ENCODE measurements at regions not wholly inside any gene's neighbourhood (a gene's known extent, or its start where the extent isn't known, plus 50 kb on each side); places are given as distances from the start of the nearest gene placed in this dataset.
"Not testable (repeated sequence)": the region's sequence is repeated elsewhere in the genome, so short reads cannot be mapped to it uniquely, and the experiment has no call there.

DNA sequence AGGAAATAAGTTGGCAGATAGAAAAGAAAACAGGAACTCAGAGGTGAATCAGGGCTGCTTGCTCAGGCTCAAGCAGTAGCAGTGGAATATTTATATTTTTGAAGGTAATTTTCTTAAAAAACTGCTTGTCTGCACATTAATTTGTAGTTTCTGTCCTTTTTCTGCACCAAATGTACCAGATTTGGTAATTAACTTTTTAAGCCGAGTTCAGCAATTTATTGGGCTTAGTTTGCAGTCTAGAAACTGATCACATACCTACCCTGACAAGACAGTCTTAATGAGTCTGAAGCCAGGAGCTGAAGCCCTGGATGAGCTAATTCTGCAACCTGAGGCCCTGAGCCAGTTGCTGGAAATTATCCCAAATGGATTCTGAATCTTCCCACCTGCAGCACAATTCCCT, 647.0 kb downstream of the TDRD15 start:
- in situ Hi-C loops (cut with MboI; ENCODE audit: low pct_unique_long_range_greater_than_20kb in 2 of 9, low sequenced_read_pairs in 9 of 9, unreplicated experiment in 9 of 9), result no loop called here
- H3K27ac ChIP-seq, result no peak overlapping the region
- 0 to 100% (median 20%) methylated on average over 1 of the region's 1 CpG; no CpG with 5 or more reads in 5 of the 10 experiments for WGBS, 10 experiments
- peaks cover 16 to 25% of the 10 kb centered on the region in 2 donors for H3K4me1 ChIP-seq (replicated peaks in 1 of 2)
- H3K4me3 ChIP-seq, result no peak overlapping the region
- ATAC-seq (replicated peaks in 6 of 8), result no peak

DNA sequence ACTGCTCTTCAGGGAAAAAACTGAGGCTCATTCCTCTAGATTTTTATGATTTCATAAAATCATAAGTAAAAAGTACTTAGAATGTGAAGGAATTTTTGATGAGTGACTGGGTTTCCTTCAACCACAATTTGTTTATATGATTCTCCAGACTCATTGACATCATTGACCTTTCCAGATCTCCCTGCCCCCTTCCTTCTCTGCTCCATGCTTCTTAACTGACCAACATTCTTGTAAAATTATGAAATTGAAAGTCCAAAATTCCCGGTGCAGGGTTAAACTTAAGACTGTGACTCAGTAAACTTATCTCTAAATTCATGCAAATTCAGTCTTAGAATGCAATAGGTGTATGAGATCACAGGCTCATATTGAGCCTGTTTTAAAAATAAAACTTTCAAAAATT, 648.9 kb downstream of the TDRD15 start:
- ATAC-seq (replicated peaks in 6 of 8), result no peak
- in situ Hi-C loops (cut with MboI; ENCODE audit: low pct_unique_long_range_greater_than_20kb in 2 of 9, low sequenced_read_pairs in 9 of 9, unreplicated experiment in 9 of 9), result no loop called here

DNA sequence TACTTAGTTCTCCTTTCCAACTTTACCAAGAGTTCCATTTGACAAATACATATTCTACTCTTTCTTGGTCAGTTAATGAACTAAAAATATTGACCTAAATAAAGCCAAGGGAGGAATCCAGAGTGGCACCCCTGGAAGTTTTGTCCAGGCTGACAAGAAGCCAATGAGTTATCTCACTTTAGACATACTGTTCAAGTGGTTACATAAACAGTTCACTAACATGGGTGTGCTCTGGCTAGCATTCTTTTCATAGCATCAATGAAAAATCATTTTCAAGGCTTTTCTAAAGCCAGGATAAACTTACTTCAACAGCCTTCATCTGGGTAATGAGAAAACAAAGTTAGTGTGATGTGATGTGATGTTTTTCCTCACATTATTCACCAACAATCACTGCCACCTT, 649.4 kb downstream of the TDRD15 start:
- ATAC-seq (replicated peaks in 6 of 8), result no peak
- in situ Hi-C loops (cut with MboI; ENCODE audit: low pct_unique_long_range_greater_than_20kb in 2 of 9, low sequenced_read_pairs in 9 of 9, unreplicated experiment in 9 of 9), result no loop called here
- Histone ChIP-seq H3K27ac (no peak overlapping the region), H3K4me3 (no peak overlapping the region), H3K4me1 (replicated peaks in 1 of 2) (peaks cover 16 to 25% of the 10 kb centered on the region in 2 donors)

More for the DNA sequence above, 648.9 kb downstream of the TDRD15 start:
- Histone ChIP-seq H3K27ac (no peak overlapping the region), H3K4me1 (replicated peaks in 1 of 2) (peaks cover 16 to 25% of the 10 kb centered on the region in 2 donors), H3K4me3 (no peak overlapping the region)
- WGBS, 10 experiments, result 0 to 80% (median 33%) methylated on average over 1 of the region's 1 CpG; no CpG with 5 or more reads in 2 of the 10 experiments

DNA sequence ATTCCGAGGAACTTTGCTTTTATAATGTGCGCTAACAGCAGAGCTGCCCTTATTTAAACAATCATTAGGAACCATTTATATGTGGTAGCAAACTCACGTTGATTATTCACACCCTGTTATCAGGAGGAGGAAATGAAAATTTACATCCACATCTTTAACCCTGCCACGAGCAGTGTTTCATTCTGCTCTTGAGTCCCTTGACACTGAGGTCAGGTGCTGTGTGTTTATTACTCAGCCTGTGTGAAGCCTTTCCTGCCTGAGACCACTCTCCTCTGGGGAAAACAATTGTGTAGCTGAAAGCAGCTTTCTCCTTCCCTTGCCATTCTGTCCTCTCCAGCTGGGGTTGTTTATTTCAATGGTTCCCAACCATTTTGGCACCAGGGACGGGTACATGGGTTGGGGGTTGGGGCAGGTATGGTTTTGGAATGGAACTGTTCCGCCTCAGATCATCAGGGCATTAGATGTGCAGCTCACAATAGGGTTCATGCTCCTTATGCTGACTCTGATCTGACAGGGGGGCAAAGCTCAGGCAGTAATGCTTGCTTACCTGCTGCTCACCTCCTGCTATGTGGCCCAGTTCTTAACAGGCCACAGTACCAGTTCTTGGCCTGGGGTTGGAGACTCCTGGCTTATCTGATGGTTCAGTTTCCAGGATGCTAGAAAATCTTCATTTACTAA, 651.1 kb downstream of the TDRD15 start:
- Histone ChIP-seq H3K27ac (peak overlapping the region; percentile 60 to 70), H3K4me1 (replicated peaks in 1 of 2) (peaks cover 16 to 25% of the 10 kb centered on the region in 2 donors), H3K4me3 (no peak overlapping the region)
- peak in 5 of 8 experiments; percentile 69 to 99 (median 99) for ATAC-seq (replicated peaks in 6 of 8)
- in situ Hi-C loops (cut with MboI; ENCODE audit: low pct_unique_long_range_greater_than_20kb in 2 of 9, low sequenced_read_pairs in 9 of 9, unreplicated experiment in 9 of 9), result no loop called here
- 0 to 62% (median 30%) methylated on average over 1 to 5 of the region's 6 CpGs; no CpG with 5 or more reads in 1 of the 10 experiments for WGBS, 10 experiments

DNA sequence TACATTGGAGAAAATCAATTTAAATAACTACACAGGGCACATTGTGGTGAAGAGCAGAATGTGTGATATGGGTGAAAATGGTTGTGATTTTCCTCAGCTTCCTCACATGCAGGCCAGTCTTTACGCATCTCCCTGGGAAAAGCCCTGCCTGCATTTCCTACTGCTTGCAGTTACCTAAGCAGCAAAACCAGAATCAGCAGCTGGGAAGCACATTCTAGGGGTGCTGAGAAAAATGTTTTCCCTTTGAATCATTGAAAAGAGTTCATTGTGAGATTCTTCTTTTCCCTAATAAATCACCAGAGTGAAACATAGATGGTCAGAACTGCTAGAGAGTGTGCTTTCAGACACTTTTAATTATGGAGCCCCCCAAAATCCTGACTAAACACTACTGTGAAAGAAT, 656.0 kb downstream of the TDRD15 start:
- Histone ChIP-seq H3K4me3 (no peak overlapping the region), H3K27ac (no peak overlapping the region), H3K4me1 (replicated peaks in 1 of 2) (peaks cover 7 to 9% of the 10 kb centered on the region in 2 donors)
- in situ Hi-C loops (cut with MboI; ENCODE audit: low pct_unique_long_range_greater_than_20kb in 2 of 9, low sequenced_read_pairs in 9 of 9, unreplicated experiment in 9 of 9), result no loop called here
- WGBS, 10 experiments, result 88 to 100% methylated on average over 1 of the region's 1 CpG; no CpG with 5 or more reads in 8 of the 10 experiments
- no peak for ATAC-seq (replicated peaks in 6 of 8)

DNA sequence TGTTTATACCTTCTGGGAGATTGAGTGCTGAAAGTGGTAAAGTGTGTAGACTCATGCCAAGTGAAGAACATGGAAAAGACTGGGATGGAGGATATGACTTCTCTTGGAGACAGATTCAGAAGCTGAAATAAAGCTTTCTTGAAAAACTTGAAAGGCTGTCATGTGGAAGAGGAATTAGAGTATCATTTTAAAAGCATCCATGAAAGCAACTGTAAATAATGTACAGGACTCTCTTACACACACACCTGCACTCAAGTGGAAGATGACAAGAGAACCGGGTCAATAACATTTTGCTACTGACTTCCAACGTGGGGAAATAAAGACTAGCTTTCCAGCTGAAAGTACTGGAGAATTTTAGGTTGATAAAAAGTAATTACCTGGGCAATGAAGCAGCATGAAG, 658.2 kb downstream of the TDRD15 start:
- no peak overlapping the region for H3K4me3 ChIP-seq
- in situ Hi-C loops (cut with MboI; ENCODE audit: low pct_unique_long_range_greater_than_20kb in 2 of 9, low sequenced_read_pairs in 9 of 9, unreplicated experiment in 9 of 9), result no loop called here
- H3K27ac ChIP-seq, result no peak overlapping the region
- ATAC-seq (replicated peaks in 6 of 8), result no peak
- WGBS, 10 experiments, result 0 to 83% (median 55%) methylated on average over 1 to 2 of the region's 2 CpGs; no CpG with 5 or more reads in 4 of the 10 experiments
- no peaks in the 10 kb centered on the region for H3K4me1 ChIP-seq (replicated peaks in 1 of 2)

DNA sequence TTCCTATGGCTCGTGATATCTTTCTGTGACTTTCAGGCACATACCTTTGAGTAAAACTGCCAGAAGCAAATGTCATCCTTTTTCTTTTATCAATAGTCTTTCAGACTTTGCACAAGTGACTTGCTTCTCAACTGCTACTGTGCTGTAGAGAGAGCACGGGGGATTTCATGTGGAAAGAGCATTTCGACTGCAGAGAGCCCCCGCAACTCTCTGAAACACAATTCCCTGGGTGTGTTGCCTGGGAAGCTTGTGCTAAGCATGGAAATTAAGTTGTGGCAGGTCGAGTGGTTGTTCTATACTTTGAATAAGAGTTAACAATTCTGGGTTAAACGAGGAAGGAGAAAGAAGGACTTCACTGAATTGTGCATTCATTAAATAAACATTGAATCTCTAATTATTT, 659.1 kb downstream of the TDRD15 start:
- Histone ChIP-seq H3K4me3 (no peak overlapping the region), H3K27ac (no peak overlapping the region), H3K4me1 (replicated peaks in 1 of 2) (no peaks in the 10 kb centered on the region)
- in situ Hi-C loops (cut with MboI; ENCODE audit: low pct_unique_long_range_greater_than_20kb in 2 of 9, low sequenced_read_pairs in 9 of 9, unreplicated experiment in 9 of 9), result no loop called here
- no peak for ATAC-seq (replicated peaks in 6 of 8)
- 0 to 74% (median 52%) methylated on average over 1 to 6 of the region's 6 CpGs for WGBS, 10 experiments

DNA sequence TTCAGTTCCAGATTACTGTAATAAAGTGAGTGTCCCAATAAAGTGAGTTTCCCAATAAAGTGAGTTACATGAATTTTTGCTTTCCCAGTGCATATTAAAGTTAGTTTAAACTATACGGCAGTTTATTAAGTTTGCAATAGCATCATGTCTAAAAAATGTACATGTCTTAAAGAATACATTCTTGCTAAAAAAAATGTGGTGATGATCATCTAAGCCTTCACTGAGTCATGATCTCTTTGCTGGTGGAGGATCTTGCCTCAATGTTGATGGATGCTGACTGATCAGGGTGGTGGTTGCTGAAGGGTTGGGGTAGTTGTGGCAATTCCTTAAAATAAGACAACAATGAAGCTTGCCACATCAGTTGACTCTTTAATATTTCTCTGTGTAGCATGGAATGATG, 664.2 kb downstream of the TDRD15 start:
- WGBS, 10 experiments, result 0 to 100% (median 91%) methylated on average over 1 of the region's 1 CpG; no CpG with 5 or more reads in 1 of the 10 experiments
- no peak for ATAC-seq (replicated peaks in 6 of 8)
- H3K4me3 ChIP-seq, result no peak overlapping the region
- in situ Hi-C loops (cut with MboI; ENCODE audit: low pct_unique_long_range_greater_than_20kb in 2 of 9, low sequenced_read_pairs in 9 of 9, unreplicated experiment in 9 of 9), result no loop called here
- no peak overlapping the region for H3K27ac ChIP-seq
- no peaks in the 10 kb centered on the region for H3K4me1 ChIP-seq (replicated peaks in 1 of 2)

DNA sequence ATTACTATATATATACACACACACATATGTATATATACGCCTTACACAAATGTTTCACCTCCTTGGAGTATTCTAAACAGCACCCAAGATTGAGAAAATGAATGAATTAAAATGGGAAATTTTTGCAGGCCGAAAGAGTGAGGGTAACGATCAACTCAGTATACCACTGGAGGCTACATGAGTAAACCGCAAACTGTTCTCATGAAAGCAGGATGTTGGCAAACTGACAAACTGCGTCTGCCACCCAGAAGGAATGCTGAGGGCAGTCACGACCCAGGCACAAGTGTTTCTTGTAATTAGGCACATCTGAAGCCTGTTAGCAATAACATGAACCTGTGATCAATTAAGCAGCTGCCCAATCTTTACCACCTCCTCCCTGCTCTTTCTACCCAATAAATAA, 666.5 kb downstream of the TDRD15 start:
- ATAC-seq (replicated peaks in 6 of 8); in situ Hi-C loops (cut with MboI; ENCODE audit: low pct_unique_long_range_greater_than_20kb in 2 of 9, low sequenced_read_pairs in 9 of 9, unreplicated experiment in 9 of 9); H3K4me1 ChIP-seq (replicated peaks in 1 of 2); H3K27ac ChIP-seq; H3K4me3 ChIP-seq: not testable (repeated sequence)
- 0 to 100% (median 50%) methylated on average over 1 to 4 of the region's 6 CpGs; no CpG with 5 or more reads in 3 of the 10 experiments for WGBS, 10 experiments

DNA sequence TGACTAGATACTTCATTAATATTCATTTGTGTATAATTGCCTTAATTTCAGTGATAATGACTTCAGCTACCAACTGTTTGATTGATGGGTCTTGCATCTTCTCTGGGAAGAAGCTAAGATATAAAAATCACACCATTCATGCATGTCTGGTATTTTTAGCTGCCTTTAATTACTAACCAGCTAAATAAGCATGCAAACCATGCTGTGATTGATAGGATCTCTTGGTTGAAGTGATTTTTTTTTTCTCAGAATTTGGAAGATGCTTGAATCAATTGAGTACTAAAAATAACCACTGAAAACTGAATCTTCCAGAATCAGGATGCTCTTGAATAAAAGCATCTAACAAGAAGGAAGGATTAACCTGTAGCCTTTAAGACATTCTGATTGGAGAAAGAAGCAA, 668.8 kb downstream of the TDRD15 start:
- Histone ChIP-seq H3K27ac (no peak overlapping the region), H3K4me1 (replicated peaks in 1 of 2) (no peaks in the 10 kb centered on the region), H3K4me3 (no peak overlapping the region)
- ATAC-seq (replicated peaks in 6 of 8), result no peak
- in situ Hi-C loops (cut with MboI; ENCODE audit: low pct_unique_long_range_greater_than_20kb in 2 of 9, low sequenced_read_pairs in 9 of 9, unreplicated experiment in 9 of 9), result no loop called here

DNA sequence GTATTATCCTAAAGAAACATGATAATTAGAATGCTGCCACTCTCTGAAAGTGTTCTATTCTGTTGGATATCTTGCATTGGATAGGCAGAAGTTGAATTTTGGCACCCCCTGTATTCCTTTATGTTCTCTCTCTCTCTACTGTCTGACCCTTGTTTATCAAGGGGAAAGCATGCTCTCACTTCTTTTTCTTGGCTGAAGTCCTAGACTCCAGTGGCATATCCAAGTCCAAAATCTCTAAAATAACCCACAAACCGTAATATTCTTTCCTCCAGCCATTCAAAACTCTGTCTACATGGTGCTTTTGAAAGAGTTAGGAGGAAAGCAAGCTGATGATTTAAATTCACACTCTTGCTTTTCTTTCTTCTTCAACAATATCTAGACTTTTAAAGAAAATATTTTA, 669.7 kb downstream of the TDRD15 start:
- 0 to 100% (median 56%) methylated on average over 1 of the region's 1 CpG; no CpG with 5 or more reads in 2 of the 10 experiments for WGBS, 10 experiments
- in situ Hi-C loops (cut with MboI; ENCODE audit: low pct_unique_long_range_greater_than_20kb in 2 of 9, low sequenced_read_pairs in 9 of 9, unreplicated experiment in 9 of 9), result no loop called here
- ATAC-seq (replicated peaks in 6 of 8), result no peak
- no peak overlapping the region for H3K27ac ChIP-seq
- H3K4me3 ChIP-seq, result no peak overlapping the region
- no peaks in the 10 kb centered on the region for H3K4me1 ChIP-seq (replicated peaks in 1 of 2)

DNA sequence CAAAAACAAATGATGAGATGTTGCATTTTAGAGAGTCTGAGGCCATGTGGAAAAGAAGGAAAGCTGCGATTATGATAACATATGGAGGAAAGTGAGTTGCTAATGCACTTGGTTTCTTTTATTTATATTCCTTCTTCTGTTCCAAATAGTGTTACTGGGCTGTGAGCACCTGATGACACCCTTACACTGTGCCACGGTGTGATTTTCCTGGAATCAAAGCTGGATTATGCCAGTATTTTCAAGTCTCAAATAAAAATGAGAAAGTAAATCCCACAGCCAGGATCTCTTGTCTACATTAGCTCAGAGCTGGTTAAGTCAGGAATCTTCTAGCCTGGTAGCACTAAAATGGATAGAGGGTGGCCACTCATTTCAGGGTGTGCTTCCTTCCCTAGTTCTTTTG, 670.8 kb downstream of the TDRD15 start:
- peak in 3 of 8 experiments; percentile 16 to 65 (median 63) for ATAC-seq (replicated peaks in 6 of 8)
- in situ Hi-C loops (cut with MboI; ENCODE audit: low pct_unique_long_range_greater_than_20kb in 2 of 9, low sequenced_read_pairs in 9 of 9, unreplicated experiment in 9 of 9), result no loop called here
- H3K4me3 ChIP-seq, result no peak overlapping the region
- H3K4me1 ChIP-seq (replicated peaks in 1 of 2), result no peaks in the 10 kb centered on the region
- no peak overlapping the region for H3K27ac ChIP-seq
- 0 to 100% (median 76%) methylated on average over 1 to 2 of the region's 2 CpGs; no CpG with 5 or more reads in 3 of the 10 experiments for WGBS, 10 experiments

DNA sequence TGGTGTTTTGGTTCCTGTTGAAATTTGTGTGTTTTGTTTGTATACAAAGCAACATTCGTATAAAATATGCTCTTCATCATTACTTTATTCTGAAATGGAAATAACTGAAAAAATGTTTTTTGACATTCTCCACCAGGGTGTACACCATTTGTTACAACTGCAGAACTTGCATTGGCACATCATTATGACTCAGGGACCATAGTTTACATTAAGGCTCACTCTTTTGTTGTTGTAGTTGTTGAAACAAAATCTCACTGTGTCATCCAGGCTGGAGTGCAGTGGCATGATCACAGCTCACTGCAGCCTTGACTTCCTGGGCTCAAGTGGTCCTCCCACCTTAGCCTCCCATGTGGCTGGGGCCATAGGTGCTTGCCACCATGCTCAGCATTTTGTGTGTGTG, 676.6 kb downstream of the TDRD15 start:
- 0 to 70% (median 27%) methylated on average over 1 of the region's 1 CpG for WGBS, 10 experiments
- in situ Hi-C loops (cut with MboI; ENCODE audit: low pct_unique_long_range_greater_than_20kb in 2 of 9, low sequenced_read_pairs in 9 of 9, unreplicated experiment in 9 of 9), result no loop called here
- Histone ChIP-seq H3K4me3 (no peak overlapping the region), H3K4me1 (replicated peaks in 1 of 2) (no peaks in the 10 kb centered on the region), H3K27ac (no peak overlapping the region)
- ATAC-seq (replicated peaks in 6 of 8), result no peak

DNA sequence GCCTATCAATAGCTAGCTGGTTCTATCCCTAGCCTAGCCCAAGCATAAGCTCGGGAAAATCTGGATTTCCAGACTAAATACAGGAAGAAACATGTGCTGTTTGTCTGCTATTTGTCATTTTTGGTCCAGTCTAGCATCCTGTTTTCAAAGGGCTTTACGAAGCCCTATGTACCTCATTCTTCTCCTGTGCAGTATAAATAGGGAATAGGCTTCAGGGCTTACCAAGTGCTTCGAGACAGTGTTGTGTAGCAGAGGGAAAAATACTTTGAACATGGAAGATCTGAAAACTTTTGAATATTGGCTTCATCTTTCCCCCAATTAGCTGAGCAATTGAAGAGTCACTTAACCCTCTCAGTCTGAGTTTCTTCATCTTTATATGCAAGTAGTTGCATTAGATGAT, 679.8 kb downstream of the TDRD15 start:
- no peak overlapping the region for H3K4me3 ChIP-seq
- in situ Hi-C loops (cut with MboI; ENCODE audit: low pct_unique_long_range_greater_than_20kb in 2 of 9, low sequenced_read_pairs in 9 of 9, unreplicated experiment in 9 of 9), result no loop called here
- no peaks in the 10 kb centered on the region for H3K4me1 ChIP-seq (replicated peaks in 1 of 2)
- no peak for ATAC-seq (replicated peaks in 6 of 8)
- no peak overlapping the region for H3K27ac ChIP-seq
- 0 to 81% (median 52%) methylated on average over 1 to 3 of the region's 3 CpGs; no CpG with 5 or more reads in 2 of the 10 experiments for WGBS, 10 experiments

Data from motor neuron (in vitro differentiated cells).